Glomerular endothelial cell (primary cell): ENCODE measurements at regions not wholly inside any gene's neighbourhood (a gene's known extent, or its start where the extent isn't known, plus 50 kb on each side); places are given as distances from the start of the nearest gene placed in this dataset.
"Not testable (repeated sequence)": the region's sequence is repeated elsewhere in the genome, so short reads cannot be mapped to it uniquely, and the experiment has no call there.

Source experiments
- DNase-seq: peaks from one replicate; pipeline ENCODE4 v3.0.0-alpha.2; 2011; ENCODE audit warnings: low read depth, low spot score; ENCODE audit errors: extremely low read depth

DNA sequence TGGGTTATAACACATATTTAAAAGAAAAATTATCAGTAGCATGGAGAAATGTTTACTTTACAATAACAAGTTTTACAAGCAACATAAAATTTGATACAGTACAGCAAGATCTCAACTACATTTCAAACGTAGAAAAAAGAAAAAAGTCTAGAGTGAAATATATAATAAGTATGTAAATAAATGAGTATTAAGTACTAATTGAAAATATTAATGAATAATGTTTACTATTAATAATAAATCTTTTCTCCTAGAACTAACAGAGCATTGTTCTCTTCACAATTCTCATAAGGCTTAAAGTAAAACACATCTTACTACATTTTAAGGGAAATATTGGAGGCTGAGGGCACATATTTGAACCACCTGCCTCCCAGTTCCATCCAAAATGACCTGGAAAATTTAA is 72.1 kb downstream of the TMEM212 start:
- no peak for DNase-seq

DNA sequence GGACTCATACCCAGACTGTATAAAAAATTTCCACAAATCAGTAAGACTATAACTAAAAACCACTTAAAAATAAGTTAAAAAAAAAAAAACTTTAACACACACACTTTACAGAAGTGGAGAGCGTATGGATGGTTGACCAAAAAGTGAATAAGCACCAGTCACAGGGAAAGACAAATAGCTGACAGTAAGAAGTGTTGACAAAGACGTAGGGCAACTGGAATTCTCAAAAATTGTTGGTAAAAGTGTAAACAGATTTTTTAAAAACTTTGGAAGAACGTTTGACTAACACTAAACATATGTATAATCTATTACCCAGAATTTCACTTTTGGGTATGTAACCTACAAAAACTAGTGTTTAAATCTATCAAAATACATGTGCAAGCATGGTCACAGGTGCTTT is 73.7 kb downstream of the TMEM212 start:
- DNase-seq: no peak

DNA sequence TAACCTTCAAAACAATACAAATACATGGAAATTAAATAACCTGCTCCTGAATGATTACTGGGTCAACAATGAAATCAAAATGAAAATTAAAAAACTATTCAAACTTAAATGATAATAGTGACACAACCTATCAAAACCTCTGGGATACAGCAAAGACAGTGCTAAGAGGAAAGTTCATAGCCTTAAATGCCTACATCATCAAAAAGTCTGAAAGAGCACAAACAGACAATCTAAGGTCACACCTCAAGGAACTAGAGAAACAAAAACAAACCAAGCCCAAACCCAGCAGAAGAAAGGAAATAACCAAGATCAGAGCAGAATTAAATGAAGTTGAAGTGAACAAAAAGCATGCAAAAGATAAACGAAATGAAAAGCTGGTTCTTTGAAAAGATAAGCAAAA is 79.5 kb downstream of the TMEM212 start:
- not testable (repeated sequence) for DNase-seq

DNA sequence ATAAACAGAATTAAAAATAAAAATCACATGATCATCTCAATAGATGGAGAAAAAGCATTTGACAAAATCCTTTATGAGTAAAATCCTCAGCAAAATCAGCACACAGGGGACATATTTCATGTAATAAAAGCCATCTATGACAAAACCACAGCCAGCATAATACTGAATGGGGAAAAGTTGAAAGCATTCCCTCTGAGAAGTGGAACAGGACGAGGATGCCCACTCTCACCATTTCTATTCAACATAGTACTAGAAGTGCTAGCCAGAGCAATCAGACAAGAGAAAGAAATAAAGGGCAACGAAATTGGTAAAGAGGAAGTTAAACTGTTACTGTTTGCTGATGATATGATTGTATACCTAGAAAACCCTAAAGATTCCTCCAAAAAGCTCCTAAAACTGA is 80.5 kb downstream of the TMEM212 start:
- DNase-seq: not testable (repeated sequence)

DNA sequence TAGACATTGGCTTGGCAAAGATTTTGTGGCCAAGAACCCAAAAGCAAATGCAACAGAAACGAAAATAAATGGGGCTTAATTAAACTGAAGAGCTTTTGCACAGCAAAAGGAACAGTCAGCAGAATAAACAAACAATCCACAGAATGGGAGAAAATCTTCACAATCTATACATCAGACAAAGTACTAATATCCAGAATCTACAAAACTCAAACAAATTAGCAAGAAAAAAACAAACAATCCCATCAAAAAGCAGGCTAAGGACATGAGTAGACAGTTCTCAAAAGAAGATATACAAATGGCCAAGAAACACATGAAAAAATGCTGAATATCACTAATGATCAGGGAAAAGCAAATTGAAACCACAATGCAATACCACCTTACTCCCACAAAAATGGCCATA is 81.7 kb downstream of the TMEM212 start:
- not testable (repeated sequence) for DNase-seq

DNA sequence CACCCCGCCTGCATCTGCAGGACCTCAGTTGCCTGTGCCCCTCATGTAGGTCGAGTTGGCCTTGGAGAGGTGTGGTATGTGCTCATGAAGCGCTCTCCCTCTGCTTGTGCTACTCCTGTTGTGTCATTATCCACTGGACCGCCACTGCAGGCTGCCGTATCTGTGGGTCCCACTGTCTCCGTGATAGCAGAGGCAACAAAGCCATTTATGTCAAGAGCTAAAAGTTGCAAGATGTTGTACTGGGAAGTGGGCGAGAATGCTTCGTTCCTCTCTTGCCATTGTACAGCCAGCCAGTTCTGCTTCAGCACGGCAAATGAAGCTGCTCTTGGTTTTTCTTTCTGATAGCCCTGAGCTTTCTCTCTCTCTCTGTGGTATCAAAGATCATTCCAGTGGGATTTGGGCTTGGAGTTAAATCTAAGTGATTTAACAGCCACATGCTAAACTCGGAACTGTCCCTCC is 89.0 kb downstream of the TMEM212 start:
- no peak for DNase-seq

DNA sequence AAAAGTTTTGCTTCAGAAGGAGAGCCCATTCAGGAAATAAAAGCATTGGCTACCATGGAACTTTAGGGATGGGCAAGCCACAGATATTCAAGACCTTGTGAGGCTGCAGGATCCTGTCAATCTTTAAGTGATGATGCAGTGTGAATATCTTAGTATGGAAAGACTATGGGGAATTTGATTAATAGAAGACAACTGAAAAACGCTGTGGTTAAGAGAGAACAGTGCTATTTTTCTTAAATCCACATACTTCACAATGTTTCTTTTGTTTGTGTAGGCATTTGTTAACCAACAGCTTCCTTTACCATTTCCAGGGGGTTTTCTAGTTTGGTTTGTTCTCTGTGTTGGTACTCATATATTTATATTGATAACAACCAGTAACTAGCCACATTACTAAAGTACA is 90.3 kb downstream of the TMEM212 start:
- no peak for DNase-seq

DNA sequence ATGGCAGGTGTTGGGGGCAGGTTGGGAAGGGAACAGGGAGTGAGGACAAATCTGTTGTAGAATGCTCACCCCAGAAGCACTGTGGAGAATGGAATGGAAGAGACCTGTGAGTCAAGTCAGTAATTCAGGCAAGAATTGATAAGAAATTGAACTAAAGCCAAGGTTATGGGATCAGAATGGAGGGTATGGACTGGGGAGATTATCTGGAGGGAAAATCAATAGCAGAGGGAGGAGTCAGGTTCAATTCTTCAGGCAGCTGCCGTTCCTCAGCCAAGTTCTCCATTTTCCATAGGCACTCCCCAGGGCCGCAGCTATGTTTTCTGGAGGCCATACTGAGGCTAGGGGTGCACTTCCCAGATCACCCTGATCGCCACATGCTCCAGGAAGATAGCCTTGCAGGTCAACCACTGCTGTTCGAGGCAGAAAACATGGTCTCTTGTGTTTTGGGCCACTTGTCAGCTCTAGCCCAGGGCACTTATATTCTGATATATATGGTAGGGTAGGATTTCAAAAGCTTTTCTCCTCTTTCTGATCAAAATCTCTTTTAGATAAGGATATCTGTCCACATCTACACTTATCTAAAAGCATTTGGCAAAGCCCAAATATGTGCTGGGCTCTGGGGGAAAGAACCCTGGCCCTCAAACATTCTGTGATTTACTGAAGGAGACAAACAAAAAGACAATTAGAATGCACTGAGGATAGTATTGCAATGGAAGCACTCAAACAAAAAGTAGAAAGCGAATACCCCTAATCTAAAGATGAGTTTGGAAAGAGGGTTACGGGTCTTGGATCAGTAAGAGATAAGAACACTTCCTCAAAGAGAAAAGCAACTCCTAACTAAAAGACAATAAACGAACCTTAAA is 92.3 kb downstream of the TMEM212 start:
- no peak for DNase-seq

DNA sequence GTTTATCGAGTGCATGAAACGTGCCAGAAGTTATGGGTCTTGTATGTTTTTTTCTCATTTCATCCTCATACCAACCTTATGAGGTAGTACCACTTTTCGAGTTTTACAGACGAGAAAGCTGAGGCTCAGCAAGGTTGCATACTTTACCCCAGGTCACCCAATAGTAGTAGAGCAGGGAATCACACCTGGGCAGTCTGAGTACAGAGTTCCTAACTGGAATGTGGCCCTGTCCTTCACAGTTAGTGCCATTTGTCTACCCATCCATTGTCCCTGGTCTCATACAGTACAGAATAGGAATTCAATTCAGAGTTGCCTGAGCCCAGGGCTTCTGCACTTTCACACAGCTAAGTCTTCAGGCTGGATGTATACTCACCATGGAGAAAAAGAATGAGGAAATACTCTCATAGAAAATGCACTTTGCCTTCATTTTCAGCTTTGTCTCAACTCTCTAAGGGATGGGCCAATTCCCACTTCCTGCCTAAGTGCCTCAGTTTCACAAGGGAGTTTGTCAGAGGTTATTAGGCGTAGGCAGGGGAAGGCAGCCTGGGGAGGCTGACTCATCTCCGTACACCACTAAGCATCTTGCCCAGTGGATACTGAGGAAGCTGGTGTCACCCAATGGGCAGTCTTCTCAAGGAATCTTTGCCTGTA is 93.2 kb downstream of the TMEM212 start:
- no peak for DNase-seq

DNA sequence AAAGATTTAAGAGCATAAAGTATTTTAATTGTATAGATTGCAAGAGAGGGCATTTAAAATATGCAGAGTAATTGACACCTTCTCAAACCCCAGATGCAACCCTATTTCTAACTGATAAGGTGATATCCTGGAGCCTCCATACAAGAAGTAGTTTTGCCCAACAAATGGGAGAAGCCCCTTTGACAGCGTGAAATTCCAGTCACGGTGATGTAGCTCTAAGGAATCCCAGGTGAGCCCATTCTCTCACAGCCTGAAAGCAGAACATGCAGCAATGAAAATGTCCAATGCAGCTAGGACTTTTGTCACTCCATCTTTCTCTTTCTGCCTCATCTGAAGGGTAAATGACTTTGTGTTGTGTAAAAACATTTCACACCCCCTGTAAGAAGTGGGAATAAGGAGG is 96.4 kb downstream of the TMEM212 start:
- no peak for DNase-seq

DNA sequence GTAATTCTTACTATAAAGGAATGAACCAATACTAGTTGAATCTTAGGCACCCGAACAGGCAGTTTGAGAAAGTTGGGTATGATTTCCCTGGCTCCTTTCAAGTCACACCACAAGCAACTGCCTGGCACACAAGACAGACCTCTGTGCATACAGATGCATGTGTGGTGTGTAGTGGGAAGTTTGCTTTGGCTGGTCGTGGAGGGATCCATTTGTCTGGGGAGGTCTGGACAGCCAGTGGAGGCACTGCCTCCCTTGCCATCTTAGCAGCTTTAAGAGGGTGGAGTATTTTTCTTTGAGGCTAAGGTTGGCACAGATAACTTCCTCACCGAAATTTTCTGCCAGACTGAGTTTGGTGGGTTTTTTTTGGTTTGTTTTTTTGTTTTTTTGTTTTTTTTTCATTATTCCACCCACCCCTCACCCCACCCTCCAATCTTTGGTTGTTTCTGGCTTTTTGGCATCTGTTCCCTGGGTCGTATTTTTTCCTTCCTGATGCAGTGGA is 97.1 kb downstream of the TMEM212 start:
- DNase-seq: no peak

DNA sequence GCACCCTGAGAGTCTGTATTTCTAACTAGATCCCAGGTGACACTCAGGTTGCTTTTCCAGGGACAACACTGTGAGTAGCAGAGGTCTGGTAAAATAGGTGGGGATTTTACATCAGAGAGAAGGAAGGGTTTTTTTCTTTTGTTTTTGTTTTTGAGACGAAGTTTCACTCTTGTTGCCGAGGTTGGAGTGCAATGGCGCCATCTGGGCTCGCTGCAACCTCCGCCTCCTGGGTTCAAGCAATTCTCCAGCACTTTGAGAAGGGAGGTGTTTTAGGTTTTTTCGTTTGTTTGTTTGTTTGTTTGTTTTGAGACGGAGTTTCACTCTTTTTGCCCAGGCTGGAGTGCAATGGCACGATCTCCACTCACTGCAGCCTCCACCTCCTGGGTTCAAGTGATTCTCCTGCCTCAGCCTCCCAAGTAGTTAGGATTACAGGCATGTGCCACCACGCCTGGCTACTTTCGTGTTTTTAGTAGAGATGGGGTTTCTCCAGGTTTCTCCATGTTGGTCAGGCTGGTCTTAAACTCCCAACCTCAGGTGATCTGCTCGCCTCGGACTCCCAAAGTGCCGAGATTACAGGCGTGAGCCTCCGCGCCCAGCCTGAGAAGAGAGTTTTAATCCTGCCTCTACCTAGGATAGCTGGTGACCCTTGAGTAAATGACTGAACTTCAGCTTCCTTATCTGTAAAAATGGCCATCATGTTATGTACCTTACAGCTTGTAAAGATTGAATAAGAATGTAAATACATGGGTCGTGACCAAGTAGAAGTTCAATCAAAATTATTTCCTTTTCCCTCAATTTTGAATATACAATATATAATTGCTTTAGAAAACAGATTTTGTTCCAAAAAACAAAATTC is 95.9 kb upstream of the FNDC3B start:
- no peak for DNase-seq

DNA sequence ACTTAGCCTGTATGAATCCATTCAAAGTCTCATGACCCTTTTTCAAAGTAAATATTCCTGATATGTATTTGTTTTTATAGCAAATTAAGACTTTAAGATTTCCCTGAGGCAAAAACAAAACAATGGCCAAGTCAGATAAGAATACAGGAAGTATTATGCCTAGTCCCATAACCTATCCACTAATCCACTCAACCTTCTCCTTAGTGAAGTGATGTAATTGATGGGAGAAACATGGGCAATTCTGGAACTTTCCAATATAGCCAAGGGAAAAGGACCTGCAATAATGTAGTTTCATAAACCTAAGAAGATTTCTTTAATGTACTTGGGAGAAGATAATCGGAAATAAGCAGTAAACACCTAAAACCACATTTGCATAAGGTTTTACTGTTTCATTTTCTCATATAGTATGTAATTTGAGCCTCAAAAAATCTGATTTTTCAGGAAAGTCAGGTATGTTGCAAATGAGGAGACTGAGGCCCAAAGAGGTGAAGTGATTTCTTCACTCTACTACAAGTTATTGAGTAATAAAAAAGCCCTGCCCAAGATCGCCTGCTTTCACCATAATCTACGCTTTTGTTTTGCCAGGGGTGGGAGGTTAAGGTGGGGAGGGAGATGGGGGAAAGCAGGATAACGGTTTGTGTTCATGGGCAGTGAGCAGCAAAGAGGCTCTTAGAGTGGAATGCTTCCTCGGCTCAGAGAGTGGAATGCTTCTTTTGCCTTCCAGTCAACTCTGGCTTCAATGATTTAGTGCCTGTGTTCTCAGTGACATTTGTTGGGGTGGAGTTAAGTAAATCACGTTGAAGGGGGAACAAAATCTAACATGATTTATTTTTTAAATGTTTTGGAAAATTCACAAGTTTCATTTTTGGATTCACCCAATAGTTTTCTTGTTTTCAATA is 95.0 kb upstream of the FNDC3B start:
- DNase-seq: no peak

DNA sequence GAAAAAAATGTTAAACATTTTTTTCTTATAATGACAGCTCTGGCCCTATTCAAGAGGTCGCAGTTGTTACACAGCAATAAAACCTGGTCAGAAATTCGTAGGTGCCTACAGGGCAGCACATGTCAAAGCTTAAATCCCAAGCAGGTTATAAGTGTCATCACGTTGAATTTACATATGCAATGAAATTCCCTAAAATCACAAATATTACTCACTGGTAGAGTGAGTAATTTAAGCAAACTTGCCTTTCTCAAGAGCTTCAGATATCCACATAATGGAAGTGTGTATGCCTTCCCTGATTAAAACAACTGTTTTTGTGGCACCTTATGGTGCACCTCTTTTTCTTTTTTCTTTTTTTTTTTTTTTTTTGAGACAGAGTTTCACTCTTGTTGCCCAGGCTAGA is 90.7 kb upstream of the FNDC3B start:
- DNase-seq: no peak

DNA sequence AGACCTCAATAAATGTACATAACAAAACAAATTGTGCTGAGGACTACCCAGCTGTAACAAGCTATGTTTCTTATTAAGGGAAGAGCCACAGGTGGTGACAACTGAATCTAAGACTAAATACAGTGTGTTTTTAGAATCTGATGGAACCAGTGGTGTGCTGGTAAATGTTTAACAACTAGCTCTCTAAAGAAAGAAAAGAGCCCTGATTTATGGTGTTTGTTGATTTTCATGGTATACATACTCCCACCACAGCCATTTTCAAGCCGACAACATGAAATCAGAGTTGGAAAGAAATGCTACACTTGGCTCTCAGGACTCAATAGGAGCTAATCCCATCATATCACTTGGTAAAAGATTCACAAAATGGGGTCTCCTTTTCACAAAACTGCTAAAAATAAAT is 89.8 kb upstream of the FNDC3B start:
- DNase-seq: no peak

DNA sequence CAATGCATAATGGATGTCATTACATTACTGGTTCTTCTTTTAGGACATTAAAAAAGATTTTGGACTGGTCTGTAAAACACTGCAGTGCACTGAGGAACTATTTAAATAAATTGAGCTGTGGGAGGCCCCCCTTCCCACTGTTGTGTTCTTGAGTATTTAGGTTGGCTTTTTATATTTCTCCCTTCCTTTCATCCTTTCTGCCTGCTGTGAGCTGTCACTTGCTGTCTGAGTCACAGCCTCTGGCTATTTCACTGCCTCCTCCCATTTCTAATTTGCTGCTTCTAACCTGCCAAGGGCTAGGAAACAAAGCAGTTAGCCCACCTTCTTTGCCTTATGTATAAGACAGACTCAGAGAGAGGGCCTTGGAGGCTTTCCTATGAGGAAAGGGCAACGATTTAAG is 89.0 kb upstream of the FNDC3B start:
- no peak for DNase-seq

DNA sequence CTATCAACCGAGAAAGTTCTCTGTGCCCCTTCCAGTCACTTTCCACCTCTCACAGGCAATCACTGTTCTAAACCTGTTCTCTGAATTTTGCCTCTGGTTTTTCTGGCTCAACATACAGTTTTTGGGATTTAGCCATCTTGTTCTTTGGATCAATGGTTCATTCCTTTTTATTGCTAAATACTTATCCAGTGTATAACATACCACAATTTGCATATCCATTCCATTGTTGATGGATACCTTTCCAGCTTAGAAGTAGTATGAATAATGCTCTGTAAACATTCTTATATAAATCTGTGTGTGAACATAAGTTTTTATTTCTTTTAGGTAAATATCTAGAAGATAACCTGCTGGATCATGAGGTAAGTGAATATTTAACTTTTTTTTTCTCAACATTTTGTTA is 87.8 kb upstream of the FNDC3B start:
- no peak for DNase-seq

DNA sequence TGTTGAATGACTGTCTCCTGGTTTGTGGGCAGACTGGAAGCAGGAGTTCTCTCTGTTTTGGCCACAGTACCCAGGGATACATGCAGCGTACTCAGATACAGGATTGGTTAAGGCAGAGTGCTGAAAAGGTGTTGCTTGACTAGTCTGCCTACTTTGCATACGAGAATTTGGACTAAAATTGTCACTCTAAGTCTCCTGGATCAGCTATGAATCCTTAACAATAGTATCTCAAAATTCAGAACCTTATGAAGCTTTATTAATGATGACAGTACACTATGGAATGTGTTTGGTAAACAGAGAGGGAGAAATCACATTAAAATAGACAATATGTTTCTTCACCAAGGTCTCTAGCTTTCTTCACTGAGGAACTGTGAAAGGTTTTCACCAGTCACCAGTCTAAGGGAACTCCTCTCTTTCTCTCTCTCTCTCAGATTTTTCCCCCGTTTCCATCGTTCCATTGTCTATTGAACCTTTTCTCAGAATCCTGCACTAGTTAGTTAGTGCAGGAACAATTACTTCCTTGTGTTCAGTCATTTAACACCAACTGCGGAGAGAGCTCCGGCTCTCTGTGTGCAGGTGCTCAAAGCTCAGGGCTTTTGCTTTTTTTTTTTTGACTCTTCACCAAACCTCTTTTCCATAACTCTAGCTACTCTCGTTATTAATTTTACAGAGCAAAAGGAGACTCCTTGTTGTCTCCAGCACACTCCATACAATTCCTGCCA is 85.9 kb upstream of the FNDC3B start:
- no peak for DNase-seq

DNA sequence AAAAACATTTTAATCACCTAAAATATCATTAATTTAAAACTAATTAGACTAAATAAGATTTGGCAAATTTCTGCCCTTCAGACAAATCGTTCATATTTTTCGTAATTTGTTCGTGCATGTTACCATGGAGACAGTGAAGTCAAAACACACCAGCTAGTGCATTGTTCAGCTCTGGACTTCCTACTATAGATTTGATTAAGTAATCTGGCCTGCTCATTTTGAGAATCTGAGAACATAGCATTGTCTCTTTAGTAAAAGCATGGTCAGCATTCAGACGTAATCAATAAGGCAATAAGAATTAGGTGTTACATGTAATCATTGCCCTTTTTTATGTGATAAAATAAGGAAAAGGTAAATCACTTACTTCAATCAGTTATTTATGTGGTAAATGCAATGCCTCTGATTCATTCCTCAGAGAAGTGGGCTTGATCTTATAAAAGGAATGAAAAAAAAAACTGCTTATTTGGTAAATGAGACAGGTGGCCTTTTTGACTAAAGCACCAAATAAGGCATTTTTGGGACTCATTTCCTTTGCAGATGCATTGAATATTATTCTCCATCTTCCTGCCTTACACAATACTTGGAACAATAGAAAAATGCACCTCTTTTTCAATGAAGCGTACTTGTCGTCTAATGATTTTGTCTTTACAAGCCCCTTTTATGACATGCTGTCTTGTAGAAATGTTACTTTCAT is 84.5 kb upstream of the FNDC3B start:
- DNase-seq: peak; percentile 82
